H9 (cell line): ENCODE measurements at regions not wholly inside any gene's neighbourhood (a gene's known extent, or its start where the extent isn't known, plus 50 kb on each side); places are given as distances from the start of the nearest gene placed in this dataset.

ENCODE experiments used
- DNase-seq: peaks from one replicate; pipeline ENCODE4 v3.0.0-alpha.2; 2017
- H2AFZ ChIP-seq: one replicate; pipeline ENCODE4 v1.6.1; 2013; ENCODE audit warnings: mild to moderate bottlenecking, low read length, control low read depth, moderate library complexity
- H2AK5ac ChIP-seq: 2 replicates; pipeline ENCODE4 v1.6.1; 2013; ENCODE audit warnings: low read length, control low read depth, mixed read lengths; ENCODE audit not compliant: insufficient read length
- H2BK120ac ChIP-seq: one replicate; pipeline ENCODE4 v1.6.1; 2013; ENCODE audit warnings: low read depth, mild to moderate bottlenecking, low read length, control low read depth, inconsistent platforms; ENCODE audit not compliant: poor library complexity, severe bottlenecking
- H2BK12ac ChIP-seq: 2 replicates; pipeline ENCODE4 v1.6.1; 2013; ENCODE audit warnings: low read length, control low read depth, mixed read lengths, low read depth; ENCODE audit not compliant: insufficient read length
- H2BK15ac ChIP-seq: 2 replicates; pipeline ENCODE4 v1.6.1; 2013; ENCODE audit warnings: low read depth, low read length, control low read depth
- H2BK20ac ChIP-seq: one replicate; pipeline ENCODE4 v1.6.1; 2013; ENCODE audit warnings: low read depth, mild to moderate bottlenecking, low read length, control low read depth, inconsistent platforms; ENCODE audit not compliant: poor library complexity, severe bottlenecking
- H2BK5ac ChIP-seq: 2 replicates; pipeline ENCODE4 v1.6.1; 2013; ENCODE audit warnings: low read length, control low read depth, mixed read lengths; ENCODE audit not compliant: insufficient read length
- H3K14ac ChIP-seq: 2 replicates; pipeline ENCODE4 v1.6.1; 2013; ENCODE audit warnings: low read length, control low read depth; ENCODE audit not compliant: insufficient read depth
- H3K18ac ChIP-seq: 2 replicates; pipeline ENCODE4 v1.6.1; 2013; ENCODE audit warnings: low read depth, mild to moderate bottlenecking, mixed read lengths, low read length, control low read depth; ENCODE audit not compliant: insufficient read length
- H3K23ac ChIP-seq: 2 replicates; pipeline ENCODE4 v1.6.1; 2013; ENCODE audit warnings: low read length, control low read depth, mixed read lengths, low read depth; ENCODE audit not compliant: insufficient read length
- H3K23me2 ChIP-seq: 2 replicates; pipeline ENCODE4 v1.6.1; 2013; ENCODE audit warnings: low read depth, mild to moderate bottlenecking, mixed read lengths, low read length, control low read depth; ENCODE audit not compliant: insufficient read length, poor library complexity, severe bottlenecking
- H3K27ac ChIP-seq: 2 replicates; pipeline ENCODE4 v1.5.1; 2013; ENCODE audit warnings: low read length, control low read depth, mixed read lengths, low read depth; ENCODE audit not compliant: insufficient read length
- H3K27me3 ChIP-seq: 2 replicates; pipeline ENCODE4 v1.6.1; 2013; ENCODE audit warnings: low read length, control low read depth, inconsistent platforms; ENCODE audit not compliant: insufficient read depth
- H3K4ac ChIP-seq: 2 replicates; pipeline ENCODE4 v1.6.1; 2013; ENCODE audit warnings: low read depth, mild to moderate bottlenecking, control low read depth, inconsistent platforms, low read length, moderate library complexity
- H3K4me1 ChIP-seq: 2 replicates; pipeline ENCODE4 v1.6.1; 2013; ENCODE audit warnings: low read length, control low read depth, inconsistent platforms; ENCODE audit not compliant: insufficient read depth
- H3K4me2 ChIP-seq: 2 replicates; pipeline ENCODE4 v1.6.1; 2013; ENCODE audit warnings: low read length, control low read depth, mixed read lengths; ENCODE audit not compliant: insufficient read length, insufficient read depth
- H3K56ac ChIP-seq: 2 replicates; pipeline ENCODE4 v1.6.1; 2013; ENCODE audit warnings: low read depth, mild to moderate bottlenecking, mixed read lengths, low read length, control low read depth; ENCODE audit not compliant: insufficient read length
- H3K79me1 ChIP-seq: 2 replicates; pipeline ENCODE4 v1.6.1; 2013; ENCODE audit warnings: low read depth, mild to moderate bottlenecking, moderate library complexity, low read length, control low read depth, inconsistent platforms; ENCODE audit not compliant: insufficient read depth, poor library complexity, severe bottlenecking
- H3K79me2 ChIP-seq: 2 replicates; pipeline ENCODE4 v1.6.1; 2013; ENCODE audit warnings: low read length, control low read depth, inconsistent platforms; ENCODE audit not compliant: insufficient read depth
- H3K9ac ChIP-seq: 2 replicates; pipeline ENCODE4 v1.6.1; 2013; ENCODE audit warnings: low read length, control low read depth, mixed read lengths; ENCODE audit not compliant: insufficient read length; ENCODE audit errors: extremely low read depth
- H3K9me3 ChIP-seq: one replicate; pipeline ENCODE4 v1.6.1; 2013; ENCODE audit warnings: low read depth, low read length, inconsistent platforms; ENCODE audit not compliant: control insufficient read depth
- H3T11ph ChIP-seq: one replicate; pipeline ENCODE4 v1.6.1; 2013; ENCODE audit warnings: mild to moderate bottlenecking, low read length, control low read depth, inconsistent platforms
- H4K20me1 ChIP-seq: one replicate; pipeline ENCODE4 v1.6.1; 2013; ENCODE audit not compliant: control insufficient read depth, insufficient read length, insufficient read depth
- H4K5ac ChIP-seq: 2 replicates; pipeline ENCODE4 v1.6.1; 2013; ENCODE audit warnings: low read depth, mild to moderate bottlenecking, mixed read lengths, low read length, control low read depth; ENCODE audit not compliant: insufficient read length
- H4K8ac ChIP-seq: replicated peaks from 2 replicates; pipeline ENCODE4 v1.6.1; 2013; ENCODE audit warnings: low read length, control low read depth, mixed read lengths, low read depth; ENCODE audit not compliant: insufficient read length
- H4K91ac ChIP-seq: 2 replicates; pipeline ENCODE4 v1.6.1; 2013; ENCODE audit warnings: low read depth, mild to moderate bottlenecking, moderate library complexity, mixed read lengths, low read length, control low read depth; ENCODE audit not compliant: insufficient read length
- H3K27ac Mint-ChIP-seq, 3 experiments: 2 replicates in 2 of 3; 3 replicates in 1 of 3; pipeline ENCODE4 v1.8.0; 2020 to 2021; ENCODE audit warnings: mixed read lengths in 3 of 3, mild to moderate bottlenecking in 1 of 3, moderate library complexity in 1 of 3
- H3K27me3 Mint-ChIP-seq: 2 replicates; pipeline ENCODE4 v1.8.0; 2021; ENCODE audit warnings: low read depth, mild to moderate bottlenecking, moderate library complexity, mixed read lengths
- H3K36me3 Mint-ChIP-seq, 3 experiments: 2 replicates in 2 of 3; 3 replicates in 1 of 3; pipeline ENCODE4 v1.8.0; 2020 to 2021; ENCODE audit warnings: low read depth in 3 of 3, mixed read lengths in 3 of 3; ENCODE audit not compliant: insufficient read depth in 1 of 3
- H3K4me1 Mint-ChIP-seq, 2 experiments: 2 replicates each; pipeline ENCODE4 v1.8.0; 2020; ENCODE audit warnings: mixed read lengths in 2 of 2
- H3K4me3 Mint-ChIP-seq, 2 experiments: 2 replicates in 1 of 2; 3 replicates in 1 of 2; pipeline ENCODE4 v1.8.0; 2020 to 2021; ENCODE audit warnings: mild to moderate bottlenecking in 2 of 2, mixed read lengths in 2 of 2, moderate library complexity in 1 of 2
- H3K9me3 Mint-ChIP-seq, 2 experiments: 2 replicates in 1 of 2; 3 replicates in 1 of 2; pipeline ENCODE4 v1.8.0; 2020; ENCODE audit warnings: mild to moderate bottlenecking in 2 of 2, mixed read lengths in 2 of 2, moderate library complexity in 1 of 2
- CTCF ChIP-seq: fragments of 200-600 bp; sonication (generic); conservative IDR thresholded peaks from 3 replicates; pipeline ENCODE4 v1.8.0; 2021; ENCODE audit warnings: antibody characterized with exemption, mild to moderate bottlenecking

GRCh38 chr10:58897708-58898107 lies 278.7 kb upstream of the PHYHIPL start:
- H2AK5ac ChIP-seq, result no peak overlapping the region
- H3T11ph ChIP-seq, result no peak overlapping the region
- no peaks in the 10 kb centered on the region for H3K79me2 ChIP-seq
- no peak overlapping the region for H2AFZ ChIP-seq
- Mint-ChIP-seq H3K4me1 (peaks cover 6 to 16% of the 10 kb centered on the region in 2 experiments), H3K27me3 (no peaks in the 10 kb centered on the region), H3K4me3 (no peak overlapping the region), H3K27ac (no peak overlapping the region), H3K9me3 (peaks cover 0 to 4% of the 10 kb centered on the region in 2 experiments; a peak in 3 of 5 replicates), H3K36me3 (peaks cover 0 to 6% (median 2%) of the 10 kb centered on the region in 3 experiments; a peak in 2 of 7 replicates)
- H2BK15ac ChIP-seq, result no peak overlapping the region
- no peaks in the 10 kb centered on the region for H3K79me1 ChIP-seq
- no peaks in the 10 kb centered on the region for H3K4me1 ChIP-seq
- no peak overlapping the region for H3K18ac ChIP-seq
- no peaks in the 10 kb centered on the region for H3K9me3 ChIP-seq
- H3K23ac ChIP-seq, result no peak overlapping the region
- H2BK20ac ChIP-seq, result no peak overlapping the region
- no peak overlapping the region for H2BK5ac ChIP-seq
- DNase-seq, result no peak
- H3K23me2 ChIP-seq, result no peaks in the 10 kb centered on the region
- no peak overlapping the region for H4K5ac ChIP-seq
- H3K27ac ChIP-seq, result no peak overlapping the region
- no peak overlapping the region for H4K91ac ChIP-seq
- H3K56ac ChIP-seq, result no peak overlapping the region
- no peak overlapping the region for H4K8ac ChIP-seq
- no peak overlapping the region for H3K9ac ChIP-seq
- no peak overlapping the region for H3K4ac ChIP-seq
- H2BK120ac ChIP-seq, result no peak overlapping the region
- H3K14ac ChIP-seq, result no peak overlapping the region
- no peak overlapping the region for H2BK12ac ChIP-seq
- H3K27me3 ChIP-seq, result no peaks in the 10 kb centered on the region
- no peaks in the 10 kb centered on the region for H4K20me1 ChIP-seq
- TF ChIP-seq CTCF, result no peak
- H3K4me2 ChIP-seq, result no peak overlapping the region
